B cell (primary cell): ENCODE measurements at regions not wholly inside any gene's neighbourhood (a gene's known extent, or its start where the extent isn't known, plus 50 kb on each side); places are given as distances from the start of the nearest gene placed in this dataset.

ENCODE experiments used
- ATAC-seq: fragments of 200-7000 bp; cut with Tn5 transposase; one replicate; pipeline ENCODE4 v1.10.0; 2021; ENCODE audit warnings: low read depth, mild to moderate bottlenecking, moderate number of reproducible peaks, moderate library complexity
- CTCF ChIA-PET: fragments of 350-600 bp; sonication (Branson Sonifier 250); formaldehyde crosslinking; loops from one replicate; lab custom pipeline; 2021; ENCODE audit warnings: antibody characterized with exemption, inconsistent platforms; lab: Charles Lee
- POLR2A ChIA-PET: fragments of 350-600 bp; sonication (Branson Sonifier 250); formaldehyde crosslinking; loops from one replicate; lab custom pipeline; 2021; ENCODE audit warnings: antibody characterized with exemption; lab: Charles Lee
- DNase-seq: peaks from one replicate; pipeline ENCODE4 v3.0.0; 2013
- H2AFZ ChIP-seq: 2 replicates; pipeline ENCODE4 v1.6.1; 2012; ENCODE audit warnings: mild to moderate bottlenecking, low read depth, low read length; ENCODE audit not compliant: insufficient read depth, poor library complexity, severe bottlenecking
- H3K27ac ChIP-seq, 2 donors: 1 replicate in 1 of 2; 2 replicates in 1 of 2; pipeline ENCODE4 v1.5.1; 2012 to 2013; ENCODE audit warnings: low read length in 2 of 2, mild to moderate bottlenecking in 2 of 2, moderate library complexity in 1 of 2
- H3K27me3 ChIP-seq, 4 experiments: fragments of 200-600 bp in 1 of 4; sonication (generic) in 1 of 4; replicated peaks in 1 of 4; 1 replicate in 2 of 4; 2 replicates in 2 of 4; pipeline versions ENCODE4 v1.6.1 to v1.7.0; 2013 to 2016; ENCODE audit warnings: low read length in 3 of 4, mild to moderate bottlenecking in 2 of 4, mixed read lengths in 1 of 4, moderate library complexity in 1 of 4; ENCODE audit not compliant: insufficient read depth in 4 of 4, control insufficient read depth in 3 of 4; ENCODE audit errors: control extremely low read depth in 1 of 4
- H3K36me3 ChIP-seq, 2 experiments: replicated peaks in 1 of 2; 1 replicate in 1 of 2; 2 replicates in 1 of 2; pipeline versions ENCODE4 v1.6.1 to v1.7.1; 2013; ENCODE audit warnings: low read length in 1 of 2; ENCODE audit not compliant: insufficient read depth in 2 of 2, control insufficient read depth in 1 of 2; ENCODE audit errors: control extremely low read depth in 1 of 2, extremely low read depth in 1 of 2
- H3K4me1 ChIP-seq, 2 donors: fragments of 200-600 bp in 1 of 2; sonication (generic) in 1 of 2; 1 replicate in 1 of 2; 2 replicates in 1 of 2; pipeline versions ENCODE4 v1.5.1 to v1.6.1; 2013 to 2017; ENCODE audit warnings: low read length in 2 of 2; ENCODE audit not compliant: control insufficient read depth in 2 of 2, insufficient read depth in 2 of 2
- H3K4me2 ChIP-seq: replicated peaks from 2 replicates; pipeline ENCODE3; 2012; ENCODE audit warnings: mild to moderate bottlenecking, low read depth, low read length; ENCODE audit not compliant: poor library complexity, severe bottlenecking
- H3K4me3 ChIP-seq, 5 experiments: fragments of 200-600 bp in 1 of 5; sonication (generic) in 1 of 5; 1 replicate in 3 of 5; 2 replicates in 2 of 5; pipeline versions ENCODE4 v1.5.1 to v1.7.0; 2011 to 2016; ENCODE audit warnings: low read length in 4 of 5, mild to moderate bottlenecking in 4 of 5, low read depth in 2 of 5, control low read depth in 1 of 5, moderate library complexity in 1 of 5; ENCODE audit not compliant: insufficient read depth in 1 of 5; ENCODE audit errors: control extremely low read depth in 1 of 5, extremely low read depth in 1 of 5
- H3K79me2 ChIP-seq: fragments of 200-600 bp; sonication (generic); one replicate; pipeline ENCODE4 v1.6.0; 2016; ENCODE audit warnings: low read length; ENCODE audit not compliant: control insufficient read depth, insufficient read depth
- H3K9ac ChIP-seq: fragments of 200-600 bp; sonication (generic); 2 replicates; pipeline ENCODE4 v1.6.1; 2017; ENCODE audit warnings: mild to moderate bottlenecking, low read length, moderate library complexity
- H3K9me3 ChIP-seq, 3 donors: one replicate each; pipeline versions ENCODE4 v1.6.1 to v1.7.1; 2013; ENCODE audit warnings: low read length in 2 of 3; ENCODE audit not compliant: control insufficient read depth in 2 of 3, insufficient read depth in 1 of 3; ENCODE audit errors: control extremely low read depth in 1 of 3
- H4K20me1 ChIP-seq: 2 replicates; pipeline ENCODE4 v1.6.0; 2012; ENCODE audit warnings: mild to moderate bottlenecking, low read length; ENCODE audit not compliant: insufficient read depth, control insufficient read depth, poor library complexity, severe bottlenecking
- H3K27ac Mint-ChIP-seq: one replicate; pipeline ENCODE4 v1.8.0; 2021; ENCODE audit warnings: mixed read lengths
- H3K27me3 Mint-ChIP-seq: one replicate; pipeline ENCODE4 v1.8.0; 2021; ENCODE audit warnings: mixed read lengths
- H3K4me1 Mint-ChIP-seq: one replicate; pipeline ENCODE4 v1.8.0; 2021; ENCODE audit warnings: mixed read lengths
- H3K4me3 Mint-ChIP-seq: one replicate; pipeline ENCODE4 v1.8.0; 2021; ENCODE audit warnings: mixed read lengths
- H3K9me3 Mint-ChIP-seq: one replicate; pipeline ENCODE4 v1.8.0; 2022; ENCODE audit warnings: mixed read lengths; ENCODE audit not compliant: insufficient read depth
- CTCF ChIP-seq: fragments of 200-600 bp; IDR thresholded peaks from one replicate; pipeline ENCODE4 v1.8.0; 2022; ENCODE audit warnings: antibody characterized with exemption, mild to moderate bottlenecking
- EZH2 ChIP-seq: IDR thresholded peaks from 2 replicates; pipeline ENCODE4 v1.6.1; 2012; ENCODE audit warnings: borderline replicate concordance, low read depth, mild to moderate bottlenecking, moderate library complexity, low read length; ENCODE audit not compliant: insufficient read depth, poor library complexity, severe bottlenecking
- WGBS: methylation state at CpG from one replicate; pipeline ENCODE4 v1.1.5; 2013; ENCODE audit warnings: missing lambda C conversion rate; ENCODE audit not compliant: insufficient coverage; 5-methylcytosine and 5-hydroxymethylcytosine counted together
- intact Hi-C: fragments of 100-400 bp; cut with micrococcal nuclease; formaldehyde crosslinking; loops from one replicate; pipeline ENCODE4 v1.10.0; 2022

GRCh38 chr20:61169874-61170273 lies 82.2 kb upstream of the CDH4 start:
- Histone ChIP-seq H3K79me2 (no peaks in the 10 kb centered on the region), H3K9ac (no peak overlapping the region), H3K27me3 (peaks cover 0 to 2% (median 0%) of the 10 kb centered on the region in 4 experiments), H3K4me1 (no peaks in the 10 kb centered on the region), H4K20me1 (no peaks in the 10 kb centered on the region), H3K36me3 (no peaks in the 10 kb centered on the region), H3K4me3 (no peak overlapping the region), H2AFZ (no peak overlapping the region), H3K9me3 (peaks cover 0 to 19% (median 0%) of the 10 kb centered on the region in 3 donors), H3K27ac (no peak overlapping the region), H3K4me2 (no peak overlapping the region)
- TF ChIP-seq EZH2 (no peak), CTCF (no peak)
- WGBS = 42% methylated on average over 4 of the region's 8 CpGs
- CTCF ChIA-PET = no interaction called here
- no peaks in the 10 kb centered on the region for H3K27me3 Mint-ChIP-seq
- no peak overlapping the region for H3K27ac Mint-ChIP-seq
- intact Hi-C loops = no loop called here
- no peak overlapping the region for H3K4me3 Mint-ChIP-seq
- no peak for DNase-seq
- POLR2A ChIA-PET = no interaction called here
- H3K9me3 Mint-ChIP-seq = no peaks in the 10 kb centered on the region
- H3K4me1 Mint-ChIP-seq = no peaks in the 10 kb centered on the region
- no peak for ATAC-seq

GRCh38 chr20:61170496-61171320 lies 81.4 kb upstream of the CDH4 start:
- Histone ChIP-seq H4K20me1 (no peaks in the 10 kb centered on the region), H3K4me1 (no peaks in the 10 kb centered on the region), H3K4me2 (no peak overlapping the region), H2AFZ (no peak overlapping the region), H3K27ac (no peak overlapping the region), H3K79me2 (no peaks in the 10 kb centered on the region), H3K9ac (no peak overlapping the region), H3K9me3 (peaks cover 0 to 18% (median 0%) of the 10 kb centered on the region in 3 donors), H3K36me3 (no peaks in the 10 kb centered on the region), H3K27me3 (peaks cover 0 to 2% (median 0%) of the 10 kb centered on the region in 4 experiments), H3K4me3 (no peak overlapping the region)
- Mint-ChIP-seq H3K4me3 (no peak overlapping the region), H3K4me1 (no peaks in the 10 kb centered on the region), H3K27ac (no peak overlapping the region), H3K9me3 (no peaks in the 10 kb centered on the region), H3K27me3 (no peaks in the 10 kb centered on the region)
- ATAC-seq (no peak), DNase-seq (no peak)
- WGBS = 65% methylated on average over 8 of the region's 11 CpGs
- intact Hi-C loops = no loop called here
- no peak for TF ChIP-seq EZH2
- TF ChIP-seq CTCF = no peak
- ChIA-PET CTCF (no interaction called here), POLR2A (no interaction called here)
